OCI-LY7 (cell line): ENCODE measurements at regions not wholly inside any gene's neighbourhood (a gene's known extent, or its start where the extent isn't known, plus 50 kb on each side); places are given as distances from the start of the nearest gene placed in this dataset.

Experiments used
- BruUV-seq: library from RNA; stranded (reverse); fragments of 400-500 nt; replicated peaks from 2 replicates; lab custom pipeline; 2021; lab: Mats Ljungman, UMichigan
- CTCF ChIA-PET: fragments of 300-600 bp; sonication (Branson Sonifier 250); formaldehyde crosslinking; loops from one replicate; lab custom pipeline; 2022; ENCODE audit warnings: antibody characterized with exemption; ENCODE audit not compliant: unreplicated experiment; lab: Charles Lee
- POLR2A ChIA-PET: fragments of 300-600 bp; sonication (Branson Sonifier 250); formaldehyde crosslinking; loops from one replicate; lab custom pipeline; 2022; ENCODE audit warnings: antibody characterized with exemption; lab: Charles Lee
- DNase-seq: peaks from one replicate; pipeline ENCODE4 v3.0.0-alpha.2; 2015; ENCODE audit warnings: low spot score
- H2AFZ ChIP-seq: fragments of 200-600 bp; sonication (generic), shearing (Covaris generic); 2 replicates; pipeline ENCODE4 v1.6.1; 2014; ENCODE audit warnings: mild to moderate bottlenecking, antibody characterized with exemption, low read length, moderate library complexity
- H3K27ac ChIP-seq: fragments of 200-600 bp; sonication (generic); 2 replicates; pipeline ENCODE4 v1.5.1; 2014; ENCODE audit warnings: mixed run types, low read depth, mild to moderate bottlenecking, moderate library complexity, low read length, inconsistent platforms; ENCODE audit not compliant: poor library complexity, severe bottlenecking
- H3K36me3 ChIP-seq: fragments of 200-600 bp; sonication (generic); 2 replicates; pipeline ENCODE4 v1.6.1; 2014; ENCODE audit warnings: mild to moderate bottlenecking, antibody characterized with exemption, low read length, moderate library complexity, mixed read lengths; ENCODE audit not compliant: insufficient read depth
- H3K4me1 ChIP-seq: fragments of 200-600 bp; sonication (generic); 2 replicates; pipeline ENCODE4 v1.5.1; 2014; ENCODE audit warnings: mild to moderate bottlenecking, low read length; ENCODE audit not compliant: insufficient read depth, poor library complexity, severe bottlenecking
- H3K4me2 ChIP-seq: fragments of 200-600 bp; sonication (generic); 2 replicates; pipeline ENCODE4 v1.6.1; 2014; ENCODE audit warnings: mild to moderate bottlenecking, low read length
- H3K4me3 ChIP-seq: fragments of 200-600 bp; sonication (generic); 2 replicates; pipeline ENCODE4 v1.5.1; 2014; ENCODE audit warnings: mild to moderate bottlenecking, low read depth, low read length; ENCODE audit not compliant: poor library complexity, severe bottlenecking
- H3K79me2 ChIP-seq: fragments of 200-600 bp; sonication (generic); 2 replicates; pipeline ENCODE4 v1.6.1; 2016; ENCODE audit warnings: low read depth, mild to moderate bottlenecking, low read length, moderate library complexity, mixed read lengths; ENCODE audit not compliant: insufficient read depth
- H3K9me2 ChIP-seq: fragments of 200-600 bp; sonication (generic); 2 replicates; pipeline ENCODE4 v1.6.1; 2016; ENCODE audit warnings: mild to moderate bottlenecking, low read length, mixed read lengths; ENCODE audit not compliant: insufficient read depth
- H3K9me3 ChIP-seq: fragments of 200-600 bp; sonication (generic); 2 replicates; pipeline ENCODE4 v1.6.1; 2014; ENCODE audit warnings: mild to moderate bottlenecking, mixed run types, low read length, mixed read lengths
- H4K20me1 ChIP-seq: fragments of 200-600 bp; sonication (generic); 2 replicates; pipeline ENCODE4 v1.6.1; 2014; ENCODE audit warnings: mild to moderate bottlenecking, antibody characterized with exemption, low read length, moderate library complexity, mixed read lengths; ENCODE audit not compliant: insufficient read depth
- CTCF ChIP-seq: fragments of 200-600 bp; sonication (generic); conservative IDR thresholded peaks from 2 replicates; pipeline ENCODE4 v1.5.1; 2014; ENCODE audit warnings: mild to moderate bottlenecking, antibody characterized with exemption, low read length, moderate library complexity, mixed read lengths
- EZH2phosphoT487 ChIP-seq: fragments of 200-600 bp; sonication (generic); IDR thresholded peaks from 2 replicates; pipeline ENCODE4 v1.6.1; 2018; ENCODE audit warnings: low read depth, borderline replicate concordance, mild to moderate bottlenecking, mixed run types, antibody characterized with exemption, low read length, moderate library complexity, mixed read lengths
- intact Hi-C: fragments of 100-400 bp; cut with micrococcal nuclease; formaldehyde crosslinking; loops from one replicate; pipeline ENCODE4 v1.10.0; 2022; ENCODE audit not compliant: unreplicated experiment

DNA sequence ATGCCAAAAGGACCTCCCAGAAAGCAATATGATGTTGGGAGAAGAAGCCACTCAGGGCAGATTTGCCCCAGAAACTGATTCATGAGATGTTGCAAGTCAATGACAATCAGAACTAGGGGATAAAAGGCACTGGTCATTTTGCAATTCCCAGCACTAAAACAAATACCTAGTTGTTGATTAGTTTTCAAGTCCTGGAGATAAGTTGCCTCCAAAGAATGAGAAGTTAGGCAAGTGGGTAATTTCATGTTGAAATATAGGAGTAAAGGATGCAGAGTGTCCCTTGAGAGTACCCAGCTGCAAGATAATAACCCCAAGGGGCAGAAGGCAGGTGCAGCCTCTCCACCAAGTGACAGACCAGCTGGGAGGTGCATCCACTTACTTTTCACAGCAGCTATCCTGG is 363.6 kb downstream of the PBX1 start:
- intact Hi-C loops = no loop called here
- no TSS peak for BruUV-seq
- CTCF ChIA-PET = no interaction called here
- H3K9me2 ChIP-seq = no peaks in the 10 kb centered on the region
- DNase-seq = no peak
- no peaks in the 10 kb centered on the region for H4K20me1 ChIP-seq
- no peak overlapping the region for H3K4me3 ChIP-seq
- TF ChIP-seq CTCF = no peak
- TF ChIP-seq EZH2phosphoT487 = no peak
- H3K79me2 ChIP-seq = no peaks in the 10 kb centered on the region
- H3K4me1 ChIP-seq = no peaks in the 10 kb centered on the region
- no peaks in the 10 kb centered on the region for H3K9me3 ChIP-seq
- POLR2A ChIA-PET = no interaction called here
- H2AFZ ChIP-seq = no peak overlapping the region
- H3K4me2 ChIP-seq = no peak overlapping the region
- H3K36me3 ChIP-seq = no peaks in the 10 kb centered on the region
- no peak overlapping the region for H3K27ac ChIP-seq

- BruUV-seq = no TSS peak
- H3K27ac ChIP-seq = no peak overlapping the region
- no peak overlapping the region for H3K4me3 ChIP-seq
- intact Hi-C loops = no loop called here
- TF ChIP-seq CTCF (no peak), EZH2phosphoT487 (no peak)
- no peak overlapping the region for H3K4me2 ChIP-seq
- H3K9me2 ChIP-seq = no peaks in the 10 kb centered on the region
- no peaks in the 10 kb centered on the region for H3K9me3 ChIP-seq
- H3K79me2 ChIP-seq = no peaks in the 10 kb centered on the region
- no peak overlapping the region for H2AFZ ChIP-seq
- no peaks in the 10 kb centered on the region for H4K20me1 ChIP-seq
- no peaks in the 10 kb centered on the region for H3K4me1 ChIP-seq
- ChIA-PET POLR2A (interaction anchor here (0.6 kb wide), 1 partner anchor 52 kb away, joined by 3 read pairs; no protein-coding TSS in a partner anchor), CTCF (no interaction called here)
- no peaks in the 10 kb centered on the region for H3K36me3 ChIP-seq
- DNase-seq = no peak
These were observed 362.5 kb downstream of the PBX1 start for GRCh38 chr1:164921493-164921892.

DNA sequence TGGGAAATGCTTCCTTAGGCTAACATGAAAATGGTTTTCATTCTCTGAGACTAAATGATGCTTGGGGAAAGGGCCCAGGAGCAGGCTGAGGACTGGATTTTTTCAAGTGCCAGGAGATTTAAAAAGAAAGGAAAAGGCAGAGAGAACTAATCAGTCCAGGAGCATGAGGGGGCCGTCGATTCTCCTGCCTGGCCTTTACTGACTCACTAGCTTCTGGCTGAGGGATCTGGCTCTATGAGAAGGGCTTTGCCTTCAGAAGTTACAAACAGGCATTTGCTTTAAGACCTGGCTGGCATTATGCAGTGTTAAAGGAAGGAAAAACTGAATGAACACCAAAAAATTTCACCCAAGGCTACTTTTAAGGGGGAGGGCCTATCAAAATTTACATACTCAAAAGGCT is 359.2 kb downstream of the PBX1 start:
- ChIA-PET POLR2A (no interaction called here), CTCF (no interaction called here)
- Histone ChIP-seq H3K79me2 (no peaks in the 10 kb centered on the region), H3K4me3 (no peak overlapping the region), H3K9me3 (no peaks in the 10 kb centered on the region), H4K20me1 (no peaks in the 10 kb centered on the region), H3K4me2 (no peak overlapping the region), H2AFZ (no peak overlapping the region), H3K9me2 (no peaks in the 10 kb centered on the region), H3K4me1 (no peaks in the 10 kb centered on the region), H3K27ac (no peak overlapping the region), H3K36me3 (no peaks in the 10 kb centered on the region)
- intact Hi-C loops = no loop called here
- BruUV-seq = no TSS peak
- no peak for TF ChIP-seq EZH2phosphoT487
- TF ChIP-seq CTCF = no peak
- DNase-seq = no peak
